ENCODE measurements at regions not wholly inside any gene's neighbourhood (a gene's known extent, or its start where the extent isn't known, plus 50 kb on each side); places are given as distances from the start of the nearest gene placed in this dataset.

DNA sequence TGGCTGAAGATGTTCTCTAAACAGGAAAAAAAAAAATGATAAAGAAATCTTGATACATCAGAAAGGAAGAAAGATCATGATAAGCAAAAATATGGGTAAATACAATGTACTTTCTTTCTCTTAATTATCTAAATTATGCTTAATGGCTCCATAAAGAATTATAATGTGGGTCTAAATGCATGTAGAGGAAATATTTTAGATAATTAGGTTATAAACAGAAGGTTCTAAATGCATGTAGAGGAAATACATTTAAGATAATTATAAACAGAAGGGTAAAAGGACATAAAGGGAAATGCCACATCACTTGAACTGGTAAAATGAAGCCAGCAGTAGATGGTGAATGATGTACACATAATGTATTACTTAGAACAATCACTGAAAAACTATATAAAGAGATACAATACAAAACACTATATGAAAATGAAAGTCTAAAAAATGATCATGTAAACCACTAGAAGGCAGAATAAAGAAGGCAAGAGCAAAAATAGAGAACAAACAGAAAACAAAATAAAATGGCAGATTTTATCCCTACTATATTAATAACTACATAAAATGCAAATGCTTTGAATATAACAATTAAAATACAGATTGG, 308.4 kb upstream of the CDH2 start (continued):
- TF ChIP-seq, protein P1, sequence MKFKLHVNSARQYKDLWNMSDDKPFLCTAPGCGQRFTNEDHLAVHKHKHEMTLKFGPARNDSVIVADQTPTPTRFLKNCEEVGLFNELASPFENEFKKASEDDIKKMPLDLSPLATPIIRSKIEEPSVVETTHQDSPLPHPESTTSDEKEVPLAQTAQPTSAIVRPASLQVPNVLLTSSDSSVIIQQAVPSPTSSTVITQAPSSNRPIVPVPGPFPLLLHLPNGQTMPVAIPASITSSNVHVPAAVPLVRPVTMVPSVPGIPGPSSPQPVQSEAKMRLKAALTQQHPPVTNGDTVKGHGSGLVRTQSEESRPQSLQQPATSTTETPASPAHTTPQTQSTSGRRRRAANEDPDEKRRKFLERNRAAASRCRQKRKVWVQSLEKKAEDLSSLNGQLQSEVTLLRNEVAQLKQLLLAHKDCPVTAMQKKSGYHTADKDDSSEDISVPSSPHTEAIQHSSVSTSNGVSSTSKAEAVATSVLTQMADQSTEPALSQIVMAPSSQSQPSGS (CRISPR knock-in tag; IDR thresholded peaks at IDR 0.05): no peak
- TF ChIP-seq ZNF343 (CRISPR knock-in tag; IDR thresholded peaks at IDR 0.05): no peak
- TF ChIP-seq ZFY (CRISPR knock-in tag; IDR thresholded peaks at IDR 0.05): no peak
- no peak for TF ChIP-seq MEF2D (CRISPR knock-in tag; IDR thresholded peaks at IDR 0.05)
- TF ChIP-seq, protein P2, sequence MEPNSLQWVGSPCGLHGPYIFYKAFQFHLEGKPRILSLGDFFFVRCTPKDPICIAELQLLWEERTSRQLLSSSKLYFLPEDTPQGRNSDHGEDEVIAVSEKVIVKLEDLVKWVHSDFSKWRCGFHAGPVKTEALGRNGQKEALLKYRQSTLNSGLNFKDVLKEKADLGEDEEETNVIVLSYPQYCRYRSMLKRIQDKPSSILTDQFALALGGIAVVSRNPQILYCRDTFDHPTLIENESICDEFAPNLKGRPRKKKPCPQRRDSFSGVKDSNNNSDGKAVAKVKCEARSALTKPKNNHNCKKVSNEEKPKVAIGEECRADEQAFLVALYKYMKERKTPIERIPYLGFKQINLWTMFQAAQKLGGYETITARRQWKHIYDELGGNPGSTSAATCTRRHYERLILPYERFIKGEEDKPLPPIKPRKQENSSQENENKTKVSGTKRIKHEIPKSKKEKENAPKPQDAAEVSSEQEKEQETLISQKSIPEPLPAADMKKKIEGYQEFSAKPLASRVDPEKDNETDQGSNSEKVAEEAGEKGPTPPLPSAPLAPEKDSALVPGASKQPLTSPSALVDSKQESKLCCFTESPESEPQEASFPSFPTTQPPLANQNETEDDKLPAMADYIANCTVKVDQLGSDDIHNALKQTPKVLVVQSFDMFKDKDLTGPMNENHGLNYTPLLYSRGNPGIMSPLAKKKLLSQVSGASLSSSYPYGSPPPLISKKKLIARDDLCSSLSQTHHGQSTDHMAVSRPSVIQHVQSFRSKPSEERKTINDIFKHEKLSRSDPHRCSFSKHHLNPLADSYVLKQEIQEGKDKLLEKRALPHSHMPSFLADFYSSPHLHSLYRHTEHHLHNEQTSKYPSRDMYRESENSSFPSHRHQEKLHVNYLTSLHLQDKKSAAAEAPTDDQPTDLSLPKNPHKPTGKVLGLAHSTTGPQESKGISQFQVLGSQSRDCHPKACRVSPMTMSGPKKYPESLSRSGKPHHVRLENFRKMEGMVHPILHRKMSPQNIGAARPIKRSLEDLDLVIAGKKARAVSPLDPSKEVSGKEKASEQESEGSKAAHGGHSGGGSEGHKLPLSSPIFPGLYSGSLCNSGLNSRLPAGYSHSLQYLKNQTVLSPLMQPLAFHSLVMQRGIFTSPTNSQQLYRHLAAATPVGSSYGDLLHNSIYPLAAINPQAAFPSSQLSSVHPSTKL (CRISPR knock-in tag; IDR thresholded peaks at IDR 0.05): no peak
- no peak for TF ChIP-seq ZBTB7B (CRISPR knock-in tag; IDR thresholded peaks at IDR 0.05)

DNA sequence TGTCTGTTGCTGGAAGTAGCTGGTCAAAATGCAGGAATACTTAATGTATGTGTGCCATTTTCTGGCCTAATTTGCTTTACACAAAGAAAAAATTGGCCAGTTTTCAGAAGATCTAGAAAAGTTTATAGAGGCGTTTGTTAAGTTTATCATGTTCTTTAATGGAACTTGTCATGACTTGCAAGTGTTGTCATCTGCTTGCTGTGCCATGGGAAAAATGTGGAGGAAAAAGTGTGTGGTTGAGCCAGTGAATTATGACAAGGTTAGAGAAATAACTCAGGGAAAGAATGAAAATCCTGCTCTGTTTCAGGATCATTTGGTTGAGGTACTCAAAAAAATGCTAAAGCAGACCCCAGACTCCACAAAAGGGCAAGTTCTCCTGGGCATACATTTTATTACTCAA, 301.6 kb upstream of the CDH2 start:
- H3K4me3 ChIP-seq (replicated peaks in 1 of 3; ENCODE audit: insufficient read depth in 1 of 3, low read depth in 2 of 3, low read length in 3 of 3): no peak overlapping the region
- H3K27ac ChIP-seq (ENCODE audit: extremely low read length, insufficient read depth, low read length): no peak overlapping the region
- ATAC-seq (no peak), FAIRE-seq (no peak), DNase-seq (ENCODE audit: low spot score) (no peak)
- 0% methylated on average over 1 of the region's 1 CpG for WGBS (ENCODE audit: low lambda C conversion rate)
- BruUV-seq (replicated peaks): no TSS peak
- H3K4me1 ChIP-seq (ENCODE audit: insufficient read depth, low read length): no peaks in the 10 kb centered on the region
- CTCF ChIA-PET (ENCODE audit: low intra/inter-chr PET ratio, low total read pairs): no interaction called here
- no peaks in the 10 kb centered on the region for H3K9me3 ChIP-seq (ENCODE audit: low read length)
- no peaks in the 10 kb centered on the region for H3K27me3 ChIP-seq (ENCODE audit: control insufficient read depth in 1 of 2, insufficient read depth in 2 of 2, low read length in 2 of 2)
- intact Hi-C loops (cut with micrococcal nuclease; ENCODE audit: unreplicated experiment): no loop called here
- H2AFZ ChIP-seq (ENCODE audit: low read length): no peak overlapping the region
- in situ Hi-C loops (cut with HindIII; ENCODE audit: extremely low pct_ligation_motif_present, low pct_unique_long_range_greater_than_20kb): no loop called here
- no peaks in the 10 kb centered on the region for H3K79me2 ChIP-seq (ENCODE audit: insufficient read depth, low read length)
- POLR2A ChIA-PET: no interaction called here
- H3K4me2 ChIP-seq (ENCODE audit: low read depth, low read length): no peak overlapping the region
- no peaks in the 10 kb centered on the region for H3K36me3 ChIP-seq (replicated peaks in 1 of 2; ENCODE audit: control insufficient read depth in 1 of 2, insufficient read depth in 2 of 2, low read length in 2 of 2)
- no peaks in the 10 kb centered on the region for H4K20me1 ChIP-seq (ENCODE audit: insufficient read depth, low read length)
- no peak overlapping the region for H3K9ac ChIP-seq (ENCODE audit: insufficient read depth, low read depth, low read length)
- TF ChIP-seq SRSF4 (IDR thresholded peaks at IDR 0.05; ENCODE audit: low read depth, low read length, poor library complexity, severe bottlenecking) (no peak), ZNF263 (CRISPR knock-in tag; IDR thresholded peaks at IDR 0.05) (no peak), SNAI1 (CRISPR knock-in tag; IDR thresholded peaks at IDR 0.05; ENCODE audit: borderline replicate concordance) (no peak), ZNF572 (CRISPR knock-in tag; IDR thresholded peaks at IDR 0.05) (no peak), NONO (IDR thresholded peaks at IDR 0.05) (no peak), NONO (CRISPR knock-in tag; conservative IDR thresholded peaks at IDR 0.05) (no peak), ZKSCAN1 (IDR thresholded peaks at IDR 0.05; ENCODE audit: low read length) (no peak), ZNF766 (CRISPR knock-in tag; IDR thresholded peaks at IDR 0.05; ENCODE audit: borderline replicate concordance) (no peak), FOSL1 (CRISPR knock-in tag; IDR thresholded peaks at IDR 0.05; ENCODE audit: borderline replicate concordance) (no peak)
- TF ChIP-seq, protein P3, sequence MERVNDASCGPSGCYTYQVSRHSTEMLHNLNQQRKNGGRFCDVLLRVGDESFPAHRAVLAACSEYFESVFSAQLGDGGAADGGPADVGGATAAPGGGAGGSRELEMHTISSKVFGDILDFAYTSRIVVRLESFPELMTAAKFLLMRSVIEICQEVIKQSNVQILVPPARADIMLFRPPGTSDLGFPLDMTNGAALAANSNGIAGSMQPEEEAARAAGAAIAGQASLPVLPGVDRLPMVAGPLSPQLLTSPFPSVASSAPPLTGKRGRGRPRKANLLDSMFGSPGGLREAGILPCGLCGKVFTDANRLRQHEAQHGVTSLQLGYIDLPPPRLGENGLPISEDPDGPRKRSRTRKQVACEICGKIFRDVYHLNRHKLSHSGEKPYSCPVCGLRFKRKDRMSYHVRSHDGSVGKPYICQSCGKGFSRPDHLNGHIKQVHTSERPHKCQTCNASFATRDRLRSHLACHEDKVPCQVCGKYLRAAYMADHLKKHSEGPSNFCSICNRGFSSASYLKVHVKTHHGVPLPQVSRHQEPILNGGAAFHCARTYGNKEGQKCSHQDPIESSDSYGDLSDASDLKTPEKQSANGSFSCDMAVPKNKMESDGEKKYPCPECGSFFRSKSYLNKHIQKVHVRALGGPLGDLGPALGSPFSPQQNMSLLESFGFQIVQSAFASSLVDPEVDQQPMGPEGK (CRISPR knock-in tag; IDR thresholded peaks at IDR 0.05): no peak
